H9 (cell line): ENCODE measurements at regions not wholly inside any gene's neighbourhood (a gene's known extent, or its start where the extent isn't known, plus 50 kb on each side); places are given as distances from the start of the nearest gene placed in this dataset.

Source experiments
- DNase-seq: peaks from one replicate; pipeline ENCODE4 v3.0.0-alpha.2; 2017
- H2AFZ ChIP-seq: one replicate; pipeline ENCODE4 v1.6.1; 2013; ENCODE audit warnings: mild to moderate bottlenecking, low read length, control low read depth, moderate library complexity
- H2AK5ac ChIP-seq: 2 replicates; pipeline ENCODE4 v1.6.1; 2013; ENCODE audit warnings: low read length, control low read depth, mixed read lengths; ENCODE audit not compliant: insufficient read length
- H2BK120ac ChIP-seq: one replicate; pipeline ENCODE4 v1.6.1; 2013; ENCODE audit warnings: low read depth, mild to moderate bottlenecking, low read length, control low read depth, inconsistent platforms; ENCODE audit not compliant: poor library complexity, severe bottlenecking
- H2BK12ac ChIP-seq: 2 replicates; pipeline ENCODE4 v1.6.1; 2013; ENCODE audit warnings: low read length, control low read depth, mixed read lengths, low read depth; ENCODE audit not compliant: insufficient read length
- H2BK15ac ChIP-seq: 2 replicates; pipeline ENCODE4 v1.6.1; 2013; ENCODE audit warnings: low read depth, low read length, control low read depth
- H2BK20ac ChIP-seq: one replicate; pipeline ENCODE4 v1.6.1; 2013; ENCODE audit warnings: low read depth, mild to moderate bottlenecking, low read length, control low read depth, inconsistent platforms; ENCODE audit not compliant: poor library complexity, severe bottlenecking
- H2BK5ac ChIP-seq: 2 replicates; pipeline ENCODE4 v1.6.1; 2013; ENCODE audit warnings: low read length, control low read depth, mixed read lengths; ENCODE audit not compliant: insufficient read length
- H3K14ac ChIP-seq: 2 replicates; pipeline ENCODE4 v1.6.1; 2013; ENCODE audit warnings: low read length, control low read depth; ENCODE audit not compliant: insufficient read depth
- H3K18ac ChIP-seq: 2 replicates; pipeline ENCODE4 v1.6.1; 2013; ENCODE audit warnings: low read depth, mild to moderate bottlenecking, mixed read lengths, low read length, control low read depth; ENCODE audit not compliant: insufficient read length
- H3K23ac ChIP-seq: 2 replicates; pipeline ENCODE4 v1.6.1; 2013; ENCODE audit warnings: low read length, control low read depth, mixed read lengths, low read depth; ENCODE audit not compliant: insufficient read length
- H3K23me2 ChIP-seq: 2 replicates; pipeline ENCODE4 v1.6.1; 2013; ENCODE audit warnings: low read depth, mild to moderate bottlenecking, mixed read lengths, low read length, control low read depth; ENCODE audit not compliant: insufficient read length, poor library complexity, severe bottlenecking
- H3K27ac ChIP-seq: 2 replicates; pipeline ENCODE4 v1.5.1; 2013; ENCODE audit warnings: low read length, control low read depth, mixed read lengths, low read depth; ENCODE audit not compliant: insufficient read length
- H3K27me3 ChIP-seq: 2 replicates; pipeline ENCODE4 v1.6.1; 2013; ENCODE audit warnings: low read length, control low read depth, inconsistent platforms; ENCODE audit not compliant: insufficient read depth
- H3K4ac ChIP-seq: 2 replicates; pipeline ENCODE4 v1.6.1; 2013; ENCODE audit warnings: low read depth, mild to moderate bottlenecking, control low read depth, inconsistent platforms, low read length, moderate library complexity
- H3K4me1 ChIP-seq: 2 replicates; pipeline ENCODE4 v1.6.1; 2013; ENCODE audit warnings: low read length, control low read depth, inconsistent platforms; ENCODE audit not compliant: insufficient read depth
- H3K4me2 ChIP-seq: 2 replicates; pipeline ENCODE4 v1.6.1; 2013; ENCODE audit warnings: low read length, control low read depth, mixed read lengths; ENCODE audit not compliant: insufficient read length, insufficient read depth
- H3K56ac ChIP-seq: 2 replicates; pipeline ENCODE4 v1.6.1; 2013; ENCODE audit warnings: low read depth, mild to moderate bottlenecking, mixed read lengths, low read length, control low read depth; ENCODE audit not compliant: insufficient read length
- H3K79me1 ChIP-seq: 2 replicates; pipeline ENCODE4 v1.6.1; 2013; ENCODE audit warnings: low read depth, mild to moderate bottlenecking, moderate library complexity, low read length, control low read depth, inconsistent platforms; ENCODE audit not compliant: insufficient read depth, poor library complexity, severe bottlenecking
- H3K79me2 ChIP-seq: 2 replicates; pipeline ENCODE4 v1.6.1; 2013; ENCODE audit warnings: low read length, control low read depth, inconsistent platforms; ENCODE audit not compliant: insufficient read depth
- H3K9ac ChIP-seq: 2 replicates; pipeline ENCODE4 v1.6.1; 2013; ENCODE audit warnings: low read length, control low read depth, mixed read lengths; ENCODE audit not compliant: insufficient read length; ENCODE audit errors: extremely low read depth
- H3K9me3 ChIP-seq: one replicate; pipeline ENCODE4 v1.6.1; 2013; ENCODE audit warnings: low read depth, low read length, inconsistent platforms; ENCODE audit not compliant: control insufficient read depth
- H3T11ph ChIP-seq: one replicate; pipeline ENCODE4 v1.6.1; 2013; ENCODE audit warnings: mild to moderate bottlenecking, low read length, control low read depth, inconsistent platforms
- H4K20me1 ChIP-seq: one replicate; pipeline ENCODE4 v1.6.1; 2013; ENCODE audit not compliant: control insufficient read depth, insufficient read length, insufficient read depth
- H4K5ac ChIP-seq: 2 replicates; pipeline ENCODE4 v1.6.1; 2013; ENCODE audit warnings: low read depth, mild to moderate bottlenecking, mixed read lengths, low read length, control low read depth; ENCODE audit not compliant: insufficient read length
- H4K8ac ChIP-seq: replicated peaks from 2 replicates; pipeline ENCODE4 v1.6.1; 2013; ENCODE audit warnings: low read length, control low read depth, mixed read lengths, low read depth; ENCODE audit not compliant: insufficient read length
- H4K91ac ChIP-seq: 2 replicates; pipeline ENCODE4 v1.6.1; 2013; ENCODE audit warnings: low read depth, mild to moderate bottlenecking, moderate library complexity, mixed read lengths, low read length, control low read depth; ENCODE audit not compliant: insufficient read length
- H3K27ac Mint-ChIP-seq, 3 experiments: 2 replicates in 2 of 3; 3 replicates in 1 of 3; pipeline ENCODE4 v1.8.0; 2020 to 2021; ENCODE audit warnings: mixed read lengths in 3 of 3, mild to moderate bottlenecking in 1 of 3, moderate library complexity in 1 of 3
- H3K27me3 Mint-ChIP-seq: 2 replicates; pipeline ENCODE4 v1.8.0; 2021; ENCODE audit warnings: low read depth, mild to moderate bottlenecking, moderate library complexity, mixed read lengths
- H3K36me3 Mint-ChIP-seq, 3 experiments: 2 replicates in 2 of 3; 3 replicates in 1 of 3; pipeline ENCODE4 v1.8.0; 2020 to 2021; ENCODE audit warnings: low read depth in 3 of 3, mixed read lengths in 3 of 3; ENCODE audit not compliant: insufficient read depth in 1 of 3
- H3K4me1 Mint-ChIP-seq, 2 experiments: 2 replicates each; pipeline ENCODE4 v1.8.0; 2020; ENCODE audit warnings: mixed read lengths in 2 of 2
- H3K4me3 Mint-ChIP-seq, 2 experiments: 2 replicates in 1 of 2; 3 replicates in 1 of 2; pipeline ENCODE4 v1.8.0; 2020 to 2021; ENCODE audit warnings: mild to moderate bottlenecking in 2 of 2, mixed read lengths in 2 of 2, moderate library complexity in 1 of 2
- H3K9me3 Mint-ChIP-seq, 2 experiments: 2 replicates in 1 of 2; 3 replicates in 1 of 2; pipeline ENCODE4 v1.8.0; 2020; ENCODE audit warnings: mild to moderate bottlenecking in 2 of 2, mixed read lengths in 2 of 2, moderate library complexity in 1 of 2
- WGBS: extraction: QIAGEN DNeasy Blood & Tissue Kit; methylation state at CpG from one replicate; pipeline ENCODE4 v1.1.7; 2013; ENCODE audit warnings: missing lambda C conversion rate, low lambda C conversion rate, mixed read lengths; ENCODE audit not compliant: insufficient read length; ENCODE audit errors: extremely low coverage; 5-methylcytosine and 5-hydroxymethylcytosine counted together
- TF ChIP-seq, protein P1 (sequence below): fragments of 200-600 bp; sonication (generic); conservative IDR thresholded peaks from 3 replicates; pipeline ENCODE4 v1.8.0; 2021; ENCODE audit warnings: antibody characterized with exemption, mild to moderate bottlenecking

DNA sequence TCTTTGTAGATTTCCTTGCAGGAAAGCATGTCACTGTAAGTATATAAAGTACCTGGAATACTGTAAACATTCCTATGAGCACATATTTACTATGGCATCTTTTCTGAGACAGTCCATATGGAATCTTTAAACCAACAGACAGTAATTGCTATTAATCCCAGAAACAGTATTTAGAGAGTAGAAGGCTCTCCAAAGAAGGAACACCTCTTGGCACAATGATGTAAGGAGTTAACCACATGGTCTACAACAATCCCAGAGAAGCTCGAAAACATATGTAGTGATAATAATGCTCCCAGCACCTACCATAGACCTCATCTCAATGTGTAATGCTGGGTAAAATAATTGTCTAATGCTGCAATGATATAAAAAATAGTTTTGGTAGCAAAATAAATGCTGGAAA is 95.8 kb upstream of the IL12A start:
- H4K8ac ChIP-seq, result no peak overlapping the region
- H3K9ac ChIP-seq, result no peak overlapping the region
- H3K56ac ChIP-seq, result no peak overlapping the region
- no peak for DNase-seq
- no peak overlapping the region for H3T11ph ChIP-seq
- H2BK5ac ChIP-seq, result no peak overlapping the region
- no peaks in the 10 kb centered on the region for H3K9me3 ChIP-seq
- no peak overlapping the region for H3K4ac ChIP-seq
- H3K79me1 ChIP-seq, result no peaks in the 10 kb centered on the region
- no peak overlapping the region for H3K14ac ChIP-seq
- H3K27me3 ChIP-seq, result no peaks in the 10 kb centered on the region
- H3K79me2 ChIP-seq, result no peaks in the 10 kb centered on the region
- no peaks in the 10 kb centered on the region for H4K20me1 ChIP-seq
- H3K4me2 ChIP-seq, result no peak overlapping the region
- H3K27ac ChIP-seq, result no peak overlapping the region
- TF ChIP-seq, protein P1, sequence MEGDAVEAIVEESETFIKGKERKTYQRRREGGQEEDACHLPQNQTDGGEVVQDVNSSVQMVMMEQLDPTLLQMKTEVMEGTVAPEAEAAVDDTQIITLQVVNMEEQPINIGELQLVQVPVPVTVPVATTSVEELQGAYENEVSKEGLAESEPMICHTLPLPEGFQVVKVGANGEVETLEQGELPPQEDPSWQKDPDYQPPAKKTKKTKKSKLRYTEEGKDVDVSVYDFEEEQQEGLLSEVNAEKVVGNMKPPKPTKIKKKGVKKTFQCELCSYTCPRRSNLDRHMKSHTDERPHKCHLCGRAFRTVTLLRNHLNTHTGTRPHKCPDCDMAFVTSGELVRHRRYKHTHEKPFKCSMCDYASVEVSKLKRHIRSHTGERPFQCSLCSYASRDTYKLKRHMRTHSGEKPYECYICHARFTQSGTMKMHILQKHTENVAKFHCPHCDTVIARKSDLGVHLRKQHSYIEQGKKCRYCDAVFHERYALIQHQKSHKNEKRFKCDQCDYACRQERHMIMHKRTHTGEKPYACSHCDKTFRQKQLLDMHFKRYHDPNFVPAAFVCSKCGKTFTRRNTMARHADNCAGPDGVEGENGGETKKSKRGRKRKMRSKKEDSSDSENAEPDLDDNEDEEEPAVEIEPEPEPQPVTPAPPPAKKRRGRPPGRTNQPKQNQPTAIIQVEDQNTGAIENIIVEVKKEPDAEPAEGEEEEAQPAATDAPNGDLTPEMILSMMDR, result no peak
- Mint-ChIP-seq H3K27me3 (no peaks in the 10 kb centered on the region), H3K4me1 (no peaks in the 10 kb centered on the region), H3K36me3 (peaks cover 0 to 22% (median 4%) of the 10 kb centered on the region in 3 experiments; a peak in 5 of 7 replicates), H3K27ac (no peak overlapping the region), H3K9me3 (no peaks in the 10 kb centered on the region), H3K4me3 (no peak overlapping the region)
- no CpG with 5 or more reads among the region's 1 CpG for WGBS
- H3K23me2 ChIP-seq, result no peaks in the 10 kb centered on the region
- no peak overlapping the region for H2BK12ac ChIP-seq
- H2AK5ac ChIP-seq, result no peak overlapping the region
- no peak overlapping the region for H2BK20ac ChIP-seq
- no peak overlapping the region for H2AFZ ChIP-seq
- H3K4me1 ChIP-seq, result no peaks in the 10 kb centered on the region
- H4K91ac ChIP-seq, result no peak overlapping the region
- H4K5ac ChIP-seq, result no peak overlapping the region
- H3K23ac ChIP-seq, result no peak overlapping the region
- no peak overlapping the region for H2BK15ac ChIP-seq
- H2BK120ac ChIP-seq, result no peak overlapping the region
- no peak overlapping the region for H3K18ac ChIP-seq
